Spinal cord (tissue), 9 donors: ENCODE measurements at regions not wholly inside any gene's neighbourhood (a gene's known extent, or its start where the extent isn't known, plus 50 kb on each side); places are given as distances from the start of the nearest gene placed in this dataset.
A peak's percentile ranks its signal among the peaks of the same experiment; 100 is the strongest.

Experiments
- DNase-seq, 6 donors: peaks; one replicate each; pipeline versions ENCODE4 v3.0.0 to v3.0.0-alpha.2; 2013 to 2015; ENCODE audit warnings: low spot score in 6 of 6, low read depth in 4 of 6
- H3K27ac ChIP-seq: one replicate; pipeline ENCODE4 v1.5.1; 2013; ENCODE audit warnings: low read depth, low read length, control low read depth
- H3K27me3 ChIP-seq: one replicate; pipeline ENCODE4 v1.6.1; 2013; ENCODE audit warnings: low read length; ENCODE audit not compliant: control insufficient read depth, insufficient read depth
- H3K36me3 ChIP-seq: one replicate; pipeline ENCODE4 v1.6.1; 2013; ENCODE audit warnings: low read length; ENCODE audit not compliant: control insufficient read depth, insufficient read depth
- H3K4me1 ChIP-seq: one replicate; pipeline ENCODE4 v1.6.1; 2013; ENCODE audit warnings: low read length; ENCODE audit not compliant: control insufficient read depth, insufficient read depth
- H3K4me3 ChIP-seq: one replicate; pipeline ENCODE4 v1.5.1; 2013; ENCODE audit warnings: low read depth, low read length, control low read depth
- H3K9me3 ChIP-seq: one replicate; pipeline ENCODE4 v1.6.1; 2013; ENCODE audit warnings: low read length; ENCODE audit not compliant: control insufficient read depth, insufficient read depth
- WGBS: methylation state at CpG from one replicate; pipeline ENCODE4 v1.1.5; 2013; ENCODE audit warnings: missing lambda C conversion rate; ENCODE audit not compliant: insufficient coverage; 5-methylcytosine and 5-hydroxymethylcytosine counted together
- donor health status: healthy.

DNA sequence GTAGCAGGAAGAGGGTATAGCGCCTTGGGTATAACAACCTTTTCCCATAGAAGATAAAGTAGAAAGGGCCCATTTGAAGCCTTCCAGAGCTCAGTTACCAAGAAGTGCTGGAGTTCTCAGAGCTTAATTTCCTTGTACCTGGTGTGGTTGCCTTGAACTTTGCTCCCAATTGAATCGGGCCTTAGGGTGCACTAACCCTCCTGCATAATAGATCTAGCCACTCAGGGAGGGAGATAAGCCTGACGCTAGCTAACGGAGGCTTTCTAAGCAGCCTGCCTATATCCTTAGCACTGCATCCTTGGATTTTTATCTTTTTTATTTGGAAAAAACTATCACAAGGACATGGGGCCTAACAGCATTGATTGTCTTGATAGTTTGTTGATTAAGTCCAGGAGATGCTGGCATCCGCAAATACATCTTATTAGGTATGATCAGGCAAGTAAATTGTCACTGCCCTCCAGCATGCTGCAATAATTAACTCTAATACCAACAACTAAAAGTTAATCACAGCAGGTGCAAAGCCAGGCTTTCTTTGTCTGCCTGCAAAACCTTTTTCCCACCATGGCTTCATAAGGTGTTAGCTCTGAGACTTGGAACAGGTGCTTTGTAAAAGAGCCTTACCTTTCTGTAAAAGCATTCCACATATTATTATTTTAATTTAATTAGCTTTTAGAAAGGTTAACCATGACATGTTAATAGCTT, 199.4 kb downstream of the SREK1 start:
- no peaks in the 10 kb centered on the region for H3K36me3 ChIP-seq
- 100% methylated on average over 1 of the region's 5 CpGs for WGBS
- H3K27me3 ChIP-seq = no peaks in the 10 kb centered on the region
- no peak overlapping the region for H3K4me3 ChIP-seq
- H3K27ac ChIP-seq = no peak overlapping the region
- H3K9me3 ChIP-seq = no peaks in the 10 kb centered on the region
- no peaks in the 10 kb centered on the region for H3K4me1 ChIP-seq
- DNase-seq = no peak

DNA sequence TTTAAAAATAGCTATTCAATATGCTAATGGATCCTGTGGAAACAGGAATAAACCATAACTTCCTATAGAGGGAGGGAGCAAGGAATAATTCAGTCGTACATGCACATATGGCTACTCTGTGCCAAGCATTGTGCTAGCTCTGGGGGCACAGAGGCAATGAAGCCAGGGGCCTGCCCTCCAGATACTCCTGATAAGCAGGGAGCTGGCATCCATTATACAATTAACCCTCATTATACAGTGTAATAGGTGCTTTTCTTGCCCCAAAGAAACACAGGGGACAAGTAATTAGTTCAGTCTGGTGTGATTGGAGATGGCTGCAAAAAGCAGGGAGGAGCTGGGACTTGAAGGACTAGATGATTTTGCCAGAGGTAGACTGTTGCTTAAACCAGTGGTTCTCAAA, 200.4 kb downstream of the SREK1 start:
- no peak for DNase-seq
- Histone ChIP-seq H3K9me3 (no peaks in the 10 kb centered on the region), H3K27ac (no peak overlapping the region), H3K4me1 (no peaks in the 10 kb centered on the region), H3K4me3 (no peak overlapping the region), H3K27me3 (no peaks in the 10 kb centered on the region), H3K36me3 (no peaks in the 10 kb centered on the region)
- no CpG with 5 or more reads among the region's 1 CpG for WGBS

DNA sequence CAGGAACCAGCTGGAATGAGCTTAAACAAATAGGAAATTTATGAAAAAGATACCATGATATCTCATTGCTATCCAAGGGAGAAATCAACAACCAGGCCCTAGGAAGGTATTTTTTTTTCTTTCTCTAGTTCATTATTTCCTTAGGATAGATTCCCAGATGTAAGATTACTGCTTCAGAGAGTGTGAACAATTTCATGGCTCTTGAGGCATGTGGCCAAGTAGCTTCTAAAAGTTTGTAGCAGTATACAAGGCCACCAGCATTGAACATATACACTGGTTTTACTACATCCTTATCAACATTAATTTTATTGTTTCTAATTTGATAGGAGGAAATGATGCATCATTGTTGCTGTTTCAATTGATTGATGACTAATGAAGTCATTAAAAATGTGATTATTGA, 201.2 kb downstream of the SREK1 start:
- Histone ChIP-seq H3K4me1 (no peaks in the 10 kb centered on the region), H3K36me3 (no peaks in the 10 kb centered on the region), H3K9me3 (no peaks in the 10 kb centered on the region), H3K4me3 (no peak overlapping the region), H3K27me3 (no peaks in the 10 kb centered on the region), H3K27ac (no peak overlapping the region)
- peak in 1 of 6 donors; percentile 24 for DNase-seq

DNA sequence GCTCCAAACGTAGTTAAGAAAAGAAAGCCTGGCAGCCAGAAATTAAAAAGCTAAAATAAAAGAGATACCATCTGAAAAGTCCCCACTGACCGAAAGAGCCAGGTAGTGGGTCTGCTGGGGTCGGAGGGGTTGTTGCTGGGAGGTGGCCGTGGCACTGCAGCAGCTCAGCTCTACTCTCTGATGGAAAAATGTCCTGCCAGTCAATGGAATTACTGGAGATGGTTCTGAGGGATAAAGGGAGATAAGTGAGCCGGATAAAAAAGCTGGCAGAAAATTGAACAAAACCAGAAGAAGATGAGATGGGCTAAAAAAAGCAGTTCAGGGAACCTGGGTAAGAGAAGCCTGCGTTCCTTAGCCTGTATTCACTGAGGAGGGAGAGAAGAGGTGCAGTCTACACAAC, 202.8 kb downstream of the SREK1 start:
- no peak for DNase-seq
- Histone ChIP-seq H3K9me3 (no peaks in the 10 kb centered on the region), H3K4me1 (no peaks in the 10 kb centered on the region), H3K36me3 (no peaks in the 10 kb centered on the region), H3K27me3 (no peaks in the 10 kb centered on the region), H3K27ac (no peak overlapping the region), H3K4me3 (no peak overlapping the region)
- WGBS = 86% methylated on average over 5 of the region's 6 CpGs

DNA sequence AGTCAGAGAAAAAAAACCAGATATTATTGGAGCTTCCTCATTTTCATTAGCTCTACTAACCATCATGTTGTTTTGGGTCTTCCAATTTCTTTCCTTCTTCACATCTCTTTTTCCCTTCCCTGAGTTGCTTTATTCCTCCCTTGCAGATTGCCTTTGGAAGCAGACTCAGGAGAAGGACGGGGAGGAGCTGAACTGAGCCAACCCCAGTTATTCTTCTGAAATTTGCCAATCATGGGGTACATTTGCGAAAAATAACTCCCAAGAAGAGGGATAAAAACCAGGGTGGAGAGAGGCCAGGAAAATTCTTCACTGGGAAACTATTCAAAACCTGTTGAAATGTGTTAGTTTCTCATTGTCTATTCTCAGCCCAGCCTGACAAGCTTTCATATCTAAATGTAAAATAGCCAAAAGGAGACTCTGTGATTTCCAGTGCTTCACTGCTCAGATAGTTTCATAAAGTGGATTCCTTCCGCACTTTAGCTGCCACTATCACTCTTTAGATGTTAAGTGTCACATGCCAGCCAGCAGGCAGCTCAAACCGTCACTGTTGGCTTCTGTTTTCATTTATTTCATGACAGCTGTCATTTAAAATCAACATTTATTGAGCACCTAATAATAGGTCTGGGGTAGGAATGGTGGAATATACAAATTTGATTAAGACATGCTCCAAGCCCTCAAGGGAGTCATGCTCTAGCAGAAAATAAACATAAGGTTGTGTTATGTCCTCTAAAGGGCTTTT, 204.5 kb downstream of the SREK1 start:
- 100% methylated on average over 1 of the region's 4 CpGs for WGBS
- no peaks in the 10 kb centered on the region for H3K9me3 ChIP-seq

DNA sequence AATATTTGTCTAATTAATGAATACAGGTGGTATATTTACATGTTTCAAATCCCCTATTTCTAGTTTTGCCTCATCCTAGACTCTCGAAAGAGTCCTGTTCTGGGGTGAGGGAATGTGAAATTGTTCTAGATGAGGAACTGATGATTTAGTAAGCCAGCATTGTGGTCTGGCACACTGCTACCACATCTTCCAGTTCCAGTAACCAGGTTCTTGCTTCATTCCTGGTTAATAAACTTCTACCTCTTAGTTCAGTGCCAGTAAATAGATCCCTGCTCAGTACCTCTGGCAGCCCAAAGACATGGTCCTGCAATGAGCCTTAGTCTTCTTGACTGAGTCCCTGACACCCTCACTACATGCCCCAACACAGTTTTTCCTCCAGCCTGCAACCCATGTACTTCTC, 207.7 kb downstream of the SREK1 start:
- no peaks in the 10 kb centered on the region for H3K36me3 ChIP-seq
- no peak overlapping the region for H3K4me3 ChIP-seq
- H3K27ac ChIP-seq = no peak overlapping the region
- no peaks in the 10 kb centered on the region for H3K27me3 ChIP-seq
- no peaks in the 10 kb centered on the region for H3K9me3 ChIP-seq
- H3K4me1 ChIP-seq = no peaks in the 10 kb centered on the region
- WGBS = no CpG with 5 or more reads among the region's 1 CpG
- no peak for DNase-seq

More for the DNA sequence above, 204.5 kb downstream of the SREK1 start:
- no peak overlapping the region for H3K27ac ChIP-seq
- no peaks in the 10 kb centered on the region for H3K4me1 ChIP-seq
- no peaks in the 10 kb centered on the region for H3K36me3 ChIP-seq
- no peak for DNase-seq
- no peaks in the 10 kb centered on the region for H3K27me3 ChIP-seq
- no peak overlapping the region for H3K4me3 ChIP-seq

DNA sequence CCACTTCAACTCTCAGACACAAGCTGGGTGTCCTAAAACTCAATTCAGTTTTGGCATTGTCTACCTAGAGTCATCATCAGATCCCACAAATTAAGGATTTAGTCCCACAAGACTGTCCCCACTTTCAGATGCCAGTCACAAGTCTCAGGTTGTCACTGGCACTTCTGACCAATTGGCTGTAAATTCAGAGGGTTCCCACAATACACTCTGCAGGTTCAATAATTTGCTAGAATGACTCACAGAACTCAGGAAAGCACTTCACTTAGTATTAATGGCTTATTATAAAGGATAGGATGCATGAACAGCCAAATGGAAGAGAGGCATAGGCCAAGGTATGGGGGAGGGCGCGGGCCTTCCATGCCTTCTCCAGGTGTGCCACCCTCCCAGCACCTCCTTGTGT, 209.1 kb downstream of the SREK1 start:
- WGBS = no CpG with 5 or more reads among the region's 2 CpGs
- DNase-seq = no peak
- Histone ChIP-seq H3K9me3 (no peaks in the 10 kb centered on the region), H3K36me3 (no peaks in the 10 kb centered on the region), H3K4me1 (no peaks in the 10 kb centered on the region), H3K4me3 (no peak overlapping the region), H3K27ac (no peak overlapping the region), H3K27me3 (no peaks in the 10 kb centered on the region)

DNA sequence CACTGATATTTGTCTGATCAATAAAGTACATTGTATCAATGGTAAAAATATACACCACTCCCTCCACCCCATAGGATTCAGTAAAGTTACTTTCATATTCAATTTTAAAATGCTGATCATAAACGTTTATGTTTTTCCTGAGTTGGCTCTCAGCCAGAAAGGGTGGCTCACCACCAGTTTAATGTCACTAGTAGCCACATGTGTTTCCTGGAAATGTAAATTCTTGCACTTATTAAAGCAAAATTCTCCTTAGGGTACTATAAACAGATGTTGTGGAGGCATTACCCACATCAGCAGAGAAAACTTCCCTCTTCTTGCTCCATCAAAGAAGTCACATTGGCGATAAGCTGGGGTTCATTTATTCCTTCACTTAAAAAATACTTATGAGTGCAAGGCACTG, 210.3 kb downstream of the SREK1 start:
- Histone ChIP-seq H3K27ac (no peak overlapping the region), H3K4me3 (no peak overlapping the region), H3K9me3 (no peaks in the 10 kb centered on the region), H3K4me1 (no peaks in the 10 kb centered on the region), H3K27me3 (no peaks in the 10 kb centered on the region), H3K36me3 (no peaks in the 10 kb centered on the region)
- DNase-seq = peak in 2 of 6 donors; percentile 4 to 84
- no CpG with 5 or more reads among the region's 2 CpGs for WGBS

DNA sequence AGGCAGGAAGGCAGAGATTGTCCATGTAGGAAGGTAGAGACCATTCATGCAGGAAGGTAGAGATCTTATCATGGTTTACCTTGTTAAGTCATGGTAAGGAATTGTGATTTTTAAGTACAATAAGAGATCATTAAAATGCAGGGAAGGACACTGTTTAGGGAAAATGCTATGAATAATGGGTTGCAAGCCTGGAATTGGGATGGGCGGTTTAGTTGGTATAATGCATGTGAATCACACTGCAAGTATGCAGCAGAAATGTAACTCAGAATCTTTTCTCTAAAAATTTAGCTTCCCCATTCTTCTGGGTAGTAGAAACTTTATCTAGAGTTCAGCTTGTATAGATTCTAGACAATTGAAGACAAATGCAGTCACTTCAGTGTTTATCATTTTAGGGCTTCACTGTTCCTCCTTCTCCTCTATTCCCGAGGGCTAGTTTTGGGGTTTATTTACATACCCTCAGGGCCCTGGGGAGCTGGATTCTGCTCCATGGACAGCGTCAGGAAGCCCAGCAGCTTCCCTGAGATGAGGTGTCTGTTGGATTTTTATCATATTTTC, 212.0 kb downstream of the SREK1 start:
- Histone ChIP-seq H3K36me3 (no peaks in the 10 kb centered on the region), H3K9me3 (no peaks in the 10 kb centered on the region), H3K27ac (no peak overlapping the region), H3K4me3 (no peak overlapping the region), H3K27me3 (no peaks in the 10 kb centered on the region), H3K4me1 (no peaks in the 10 kb centered on the region)
- no CpG with 5 or more reads among the region's 3 CpGs for WGBS
- DNase-seq = no peak

DNA sequence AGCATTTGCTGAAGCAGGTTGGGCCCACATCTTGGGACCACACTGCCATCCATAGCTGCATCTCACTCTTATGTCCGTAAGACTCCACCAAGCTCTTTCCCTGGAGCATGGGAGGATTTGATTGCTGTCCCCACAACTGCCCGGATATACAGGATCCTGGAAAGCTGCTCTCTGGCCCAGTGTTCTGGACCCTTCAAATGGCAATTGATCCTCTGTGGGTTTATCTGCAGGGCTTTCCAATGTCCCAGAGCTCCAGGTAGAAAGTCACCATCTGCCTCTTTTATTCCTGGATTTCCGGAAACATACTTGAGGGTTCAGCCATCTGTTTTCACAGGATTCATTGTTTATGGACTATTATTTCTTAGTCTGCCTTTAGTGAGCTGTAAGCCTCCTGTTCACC, 214.6 kb downstream of the SREK1 start:
- 91% methylated on average over 3 of the region's 3 CpGs for WGBS
- DNase-seq = no peak
- Histone ChIP-seq H3K4me1 (no peaks in the 10 kb centered on the region), H3K4me3 (no peak overlapping the region), H3K27me3 (no peaks in the 10 kb centered on the region), H3K36me3 (no peaks in the 10 kb centered on the region), H3K27ac (no peak overlapping the region), H3K9me3 (no peaks in the 10 kb centered on the region)
